H1 (cell line): ENCODE measurements at regions not wholly inside any gene's neighbourhood (a gene's known extent, or its start where the extent isn't known, plus 50 kb on each side); places are given as distances from the start of the nearest gene placed in this dataset.

Experiments used
- BRCA1 ChIP-seq: IDR thresholded peaks from 2 replicates; pipeline ENCODE4 v1.6.1; 2012; ENCODE audit warnings: low read depth, low read length, improper control_type of control experiment
- HDAC2 ChIP-seq, 2 experiments: fragments of 300-600 bp in 1 of 2; sonication (generic) in 1 of 2; IDR thresholded peaks; 2 replicates each; pipeline ENCODE4 v1.6.1; 2011 to 2012; ENCODE audit warnings: low read depth in 2 of 2, low read length in 2 of 2, mild to moderate bottlenecking in 2 of 2, moderate library complexity in 2 of 2, borderline replicate concordance in 1 of 2, inconsistent platforms in 1 of 2
- HDAC6 ChIP-seq: IDR thresholded peaks from one replicate; pipeline ENCODE4 v1.7.1; 2012; ENCODE audit warnings: low read depth, mild to moderate bottlenecking, inconsistent platforms, low read length, moderate library complexity
- KDM4A ChIP-seq: IDR thresholded peaks from one replicate; pipeline ENCODE4 v1.7.1; 2012; ENCODE audit warnings: low read depth, mild to moderate bottlenecking, moderate library complexity, low read length, inconsistent platforms; ENCODE audit not compliant: severe bottlenecking
- NRF1 ChIP-seq: IDR thresholded peaks from 2 replicates; pipeline ENCODE4 v1.6.1; 2011; ENCODE audit warnings: mild to moderate bottlenecking, low read depth, low read length, improper control_type of control experiment
- POLR2A ChIP-seq, 2 experiments: IDR thresholded peaks; 1 replicate in 1 of 2; 2 replicates in 1 of 2; pipeline ENCODE4 v1.6.1; 2011; ENCODE audit warnings: low read depth in 2 of 2, low read length in 2 of 2, mild to moderate bottlenecking in 2 of 2; ENCODE audit errors: control extremely low read depth in 1 of 2
- POU5F1 ChIP-seq: IDR thresholded peaks from 2 replicates; pipeline ENCODE4 v1.6.1; 2011; ENCODE audit warnings: low read depth, mild to moderate bottlenecking, low read length, moderate library complexity
- RFX5 ChIP-seq: IDR thresholded peaks from 2 replicates; pipeline ENCODE4 v1.6.1; 2011; ENCODE audit warnings: low read depth, low read length, improper control_type of control experiment, borderline replicate concordance
- RXRA ChIP-seq: IDR thresholded peaks from 2 replicates; pipeline ENCODE4 v1.6.1; 2011; ENCODE audit warnings: low read depth, mild to moderate bottlenecking, low read length, moderate library complexity; ENCODE audit not compliant: insufficient read depth
- TF ChIP-seq, protein P1 (sequence below): fragments of 300-600 bp; sonication (generic); IDR thresholded peaks from 2 replicates; pipeline ENCODE4 v1.7.1; 2012; ENCODE audit warnings: low read length, moderate library complexity, mild to moderate bottlenecking, inconsistent platforms; ENCODE audit not compliant: insufficient replicate concordance
- TF ChIP-seq, protein P2 (sequence below): IDR thresholded peaks from 2 replicates; pipeline ENCODE4 v1.6.1; 2012; ENCODE audit warnings: low read length, inconsistent platforms

DNA sequence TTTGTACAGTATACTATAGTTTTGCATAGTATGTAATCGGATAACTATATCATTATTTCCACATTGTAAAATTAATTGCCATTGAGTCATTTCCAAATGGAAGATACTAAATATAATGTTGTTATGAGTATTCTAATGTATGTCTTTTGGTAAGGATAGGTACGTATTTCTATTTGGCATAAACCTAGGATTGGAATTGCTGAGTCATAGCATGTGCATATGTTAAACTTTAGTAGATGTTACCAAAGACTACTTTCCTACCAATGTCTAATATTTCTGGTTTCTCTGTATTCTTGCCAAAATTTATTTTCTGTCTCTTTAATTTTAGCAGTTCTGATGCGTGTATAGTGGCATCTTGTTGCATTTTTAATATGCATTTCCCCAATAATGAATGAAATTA lies 825.1 kb upstream of the ARRDC3 start (continued):
- TF ChIP-seq, protein P1, sequence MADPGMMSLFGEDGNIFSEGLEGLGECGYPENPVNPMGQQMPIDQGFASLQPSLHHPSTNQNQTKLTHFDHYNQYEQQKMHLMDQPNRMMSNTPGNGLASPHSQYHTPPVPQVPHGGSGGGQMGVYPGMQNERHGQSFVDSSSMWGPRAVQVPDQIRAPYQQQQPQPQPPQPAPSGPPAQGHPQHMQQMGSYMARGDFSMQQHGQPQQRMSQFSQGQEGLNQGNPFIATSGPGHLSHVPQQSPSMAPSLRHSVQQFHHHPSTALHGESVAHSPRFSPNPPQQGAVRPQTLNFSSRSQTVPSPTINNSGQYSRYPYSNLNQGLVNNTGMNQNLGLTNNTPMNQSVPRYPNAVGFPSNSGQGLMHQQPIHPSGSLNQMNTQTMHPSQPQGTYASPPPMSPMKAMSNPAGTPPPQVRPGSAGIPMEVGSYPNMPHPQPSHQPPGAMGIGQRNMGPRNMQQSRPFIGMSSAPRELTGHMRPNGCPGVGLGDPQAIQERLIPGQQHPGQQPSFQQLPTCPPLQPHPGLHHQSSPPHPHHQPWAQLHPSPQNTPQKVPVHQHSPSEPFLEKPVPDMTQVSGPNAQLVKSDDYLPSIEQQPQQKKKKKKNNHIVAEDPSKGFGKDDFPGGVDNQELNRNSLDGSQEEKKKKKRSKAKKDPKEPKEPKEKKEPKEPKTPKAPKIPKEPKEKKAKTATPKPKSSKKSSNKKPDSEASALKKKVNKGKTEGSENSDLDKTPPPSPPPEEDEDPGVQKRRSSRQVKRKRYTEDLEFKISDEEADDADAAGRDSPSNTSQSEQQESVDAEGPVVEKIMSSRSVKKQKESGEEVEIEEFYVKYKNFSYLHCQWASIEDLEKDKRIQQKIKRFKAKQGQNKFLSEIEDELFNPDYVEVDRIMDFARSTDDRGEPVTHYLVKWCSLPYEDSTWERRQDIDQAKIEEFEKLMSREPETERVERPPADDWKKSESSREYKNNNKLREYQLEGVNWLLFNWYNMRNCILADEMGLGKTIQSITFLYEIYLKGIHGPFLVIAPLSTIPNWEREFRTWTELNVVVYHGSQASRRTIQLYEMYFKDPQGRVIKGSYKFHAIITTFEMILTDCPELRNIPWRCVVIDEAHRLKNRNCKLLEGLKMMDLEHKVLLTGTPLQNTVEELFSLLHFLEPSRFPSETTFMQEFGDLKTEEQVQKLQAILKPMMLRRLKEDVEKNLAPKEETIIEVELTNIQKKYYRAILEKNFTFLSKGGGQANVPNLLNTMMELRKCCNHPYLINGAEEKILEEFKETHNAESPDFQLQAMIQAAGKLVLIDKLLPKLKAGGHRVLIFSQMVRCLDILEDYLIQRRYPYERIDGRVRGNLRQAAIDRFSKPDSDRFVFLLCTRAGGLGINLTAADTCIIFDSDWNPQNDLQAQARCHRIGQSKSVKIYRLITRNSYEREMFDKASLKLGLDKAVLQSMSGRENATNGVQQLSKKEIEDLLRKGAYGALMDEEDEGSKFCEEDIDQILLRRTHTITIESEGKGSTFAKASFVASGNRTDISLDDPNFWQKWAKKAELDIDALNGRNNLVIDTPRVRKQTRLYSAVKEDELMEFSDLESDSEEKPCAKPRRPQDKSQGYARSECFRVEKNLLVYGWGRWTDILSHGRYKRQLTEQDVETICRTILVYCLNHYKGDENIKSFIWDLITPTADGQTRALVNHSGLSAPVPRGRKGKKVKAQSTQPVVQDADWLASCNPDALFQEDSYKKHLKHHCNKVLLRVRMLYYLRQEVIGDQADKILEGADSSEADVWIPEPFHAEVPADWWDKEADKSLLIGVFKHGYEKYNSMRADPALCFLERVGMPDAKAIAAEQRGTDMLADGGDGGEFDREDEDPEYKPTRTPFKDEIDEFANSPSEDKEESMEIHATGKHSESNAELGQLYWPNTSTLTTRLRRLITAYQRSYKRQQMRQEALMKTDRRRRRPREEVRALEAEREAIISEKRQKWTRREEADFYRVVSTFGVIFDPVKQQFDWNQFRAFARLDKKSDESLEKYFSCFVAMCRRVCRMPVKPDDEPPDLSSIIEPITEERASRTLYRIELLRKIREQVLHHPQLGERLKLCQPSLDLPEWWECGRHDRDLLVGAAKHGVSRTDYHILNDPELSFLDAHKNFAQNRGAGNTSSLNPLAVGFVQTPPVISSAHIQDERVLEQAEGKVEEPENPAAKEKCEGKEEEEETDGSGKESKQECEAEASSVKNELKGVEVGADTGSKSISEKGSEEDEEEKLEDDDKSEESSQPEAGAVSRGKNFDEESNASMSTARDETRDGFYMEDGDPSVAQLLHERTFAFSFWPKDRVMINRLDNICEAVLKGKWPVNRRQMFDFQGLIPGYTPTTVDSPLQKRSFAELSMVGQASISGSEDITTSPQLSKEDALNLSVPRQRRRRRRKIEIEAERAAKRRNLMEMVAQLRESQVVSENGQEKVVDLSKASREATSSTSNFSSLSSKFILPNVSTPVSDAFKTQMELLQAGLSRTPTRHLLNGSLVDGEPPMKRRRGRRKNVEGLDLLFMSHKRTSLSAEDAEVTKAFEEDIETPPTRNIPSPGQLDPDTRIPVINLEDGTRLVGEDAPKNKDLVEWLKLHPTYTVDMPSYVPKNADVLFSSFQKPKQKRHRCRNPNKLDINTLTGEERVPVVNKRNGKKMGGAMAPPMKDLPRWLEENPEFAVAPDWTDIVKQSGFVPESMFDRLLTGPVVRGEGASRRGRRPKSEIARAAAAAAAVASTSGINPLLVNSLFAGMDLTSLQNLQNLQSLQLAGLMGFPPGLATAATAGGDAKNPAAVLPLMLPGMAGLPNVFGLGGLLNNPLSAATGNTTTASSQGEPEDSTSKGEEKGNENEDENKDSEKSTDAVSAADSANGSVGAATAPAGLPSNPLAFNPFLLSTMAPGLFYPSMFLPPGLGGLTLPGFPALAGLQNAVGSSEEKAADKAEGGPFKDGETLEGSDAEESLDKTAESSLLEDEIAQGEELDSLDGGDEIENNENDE: no peak
- TF ChIP-seq HDAC2 (IDR thresholded peaks at IDR 0.05; ENCODE audit: borderline replicate concordance in 1 of 2, low read depth in 2 of 2, low read length in 2 of 2) (no peak), NRF1 (no peak), POU5F1 (no peak), RXRA (no peak), BRCA1 (no peak), POLR2A (IDR thresholded peaks at IDR 0.05; ENCODE audit: control extremely low read depth in 1 of 2, low read depth in 2 of 2, low read length in 2 of 2) (no peak), RFX5 (no peak), HDAC6 (no peak), KDM4A (no peak)
- TF ChIP-seq, protein P2, sequence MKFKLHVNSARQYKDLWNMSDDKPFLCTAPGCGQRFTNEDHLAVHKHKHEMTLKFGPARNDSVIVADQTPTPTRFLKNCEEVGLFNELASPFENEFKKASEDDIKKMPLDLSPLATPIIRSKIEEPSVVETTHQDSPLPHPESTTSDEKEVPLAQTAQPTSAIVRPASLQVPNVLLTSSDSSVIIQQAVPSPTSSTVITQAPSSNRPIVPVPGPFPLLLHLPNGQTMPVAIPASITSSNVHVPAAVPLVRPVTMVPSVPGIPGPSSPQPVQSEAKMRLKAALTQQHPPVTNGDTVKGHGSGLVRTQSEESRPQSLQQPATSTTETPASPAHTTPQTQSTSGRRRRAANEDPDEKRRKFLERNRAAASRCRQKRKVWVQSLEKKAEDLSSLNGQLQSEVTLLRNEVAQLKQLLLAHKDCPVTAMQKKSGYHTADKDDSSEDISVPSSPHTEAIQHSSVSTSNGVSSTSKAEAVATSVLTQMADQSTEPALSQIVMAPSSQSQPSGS: no peak
